Esophagus muscularis mucosa (tissue), 3 donors: ENCODE measurements at regions not wholly inside any gene's neighbourhood (a gene's known extent, or its start where the extent isn't known, plus 50 kb on each side); places are given as distances from the start of the nearest gene placed in this dataset.

ENCODE experiments used
- CTCF ChIP-seq, 3 experiments: fragments of 200-600 bp in 2 of 3; fragments of 450-650 bp in 1 of 3; sonication (generic) in 2 of 3; IDR thresholded peaks; one replicate each; pipeline ENCODE4 v1.5.1; 2017 to 2019; ENCODE audit warnings: antibody characterized with exemption in 3 of 3, mild to moderate bottlenecking in 2 of 3, moderate library complexity in 1 of 3
- POLR2A ChIP-seq: fragments of 450-650 bp; IDR thresholded peaks from one replicate; pipeline ENCODE4 v1.6.1; 2017; ENCODE audit warnings: antibody characterized with exemption, moderate library complexity, mild to moderate bottlenecking, low read depth
- POLR2AphosphoS5 ChIP-seq, 2 donors: sonication (generic); formaldehyde crosslinking; IDR thresholded peaks; one replicate each; pipeline ENCODE4 v1.6.1; 2017; ENCODE audit warnings: antibody characterized with exemption in 2 of 2

GRCh38 chr4:149983401-149983800 is 94.8 kb upstream of the DCLK2 start:
- TF ChIP-seq POLR2AphosphoS5 (IDR thresholded peaks at IDR 0.05) (no peak), CTCF (IDR thresholded peaks at IDR 0.05) (no peak), POLR2A (no peak)
